HT-29 (cell line): ENCODE measurements at regions not wholly inside any gene's neighbourhood (a gene's known extent, or its start where the extent isn't known, plus 50 kb on each side); places are given as distances from the start of the nearest gene placed in this dataset.
"Not testable (repeated sequence)": the region's sequence is repeated elsewhere in the genome, so short reads cannot be mapped to it uniquely, and the experiment has no call there.

ENCODE experiments used
- DNase-seq: peaks from one replicate; pipeline ENCODE4 v3.0.0-alpha.2; 2015; ENCODE audit warnings: low spot score

DNA sequence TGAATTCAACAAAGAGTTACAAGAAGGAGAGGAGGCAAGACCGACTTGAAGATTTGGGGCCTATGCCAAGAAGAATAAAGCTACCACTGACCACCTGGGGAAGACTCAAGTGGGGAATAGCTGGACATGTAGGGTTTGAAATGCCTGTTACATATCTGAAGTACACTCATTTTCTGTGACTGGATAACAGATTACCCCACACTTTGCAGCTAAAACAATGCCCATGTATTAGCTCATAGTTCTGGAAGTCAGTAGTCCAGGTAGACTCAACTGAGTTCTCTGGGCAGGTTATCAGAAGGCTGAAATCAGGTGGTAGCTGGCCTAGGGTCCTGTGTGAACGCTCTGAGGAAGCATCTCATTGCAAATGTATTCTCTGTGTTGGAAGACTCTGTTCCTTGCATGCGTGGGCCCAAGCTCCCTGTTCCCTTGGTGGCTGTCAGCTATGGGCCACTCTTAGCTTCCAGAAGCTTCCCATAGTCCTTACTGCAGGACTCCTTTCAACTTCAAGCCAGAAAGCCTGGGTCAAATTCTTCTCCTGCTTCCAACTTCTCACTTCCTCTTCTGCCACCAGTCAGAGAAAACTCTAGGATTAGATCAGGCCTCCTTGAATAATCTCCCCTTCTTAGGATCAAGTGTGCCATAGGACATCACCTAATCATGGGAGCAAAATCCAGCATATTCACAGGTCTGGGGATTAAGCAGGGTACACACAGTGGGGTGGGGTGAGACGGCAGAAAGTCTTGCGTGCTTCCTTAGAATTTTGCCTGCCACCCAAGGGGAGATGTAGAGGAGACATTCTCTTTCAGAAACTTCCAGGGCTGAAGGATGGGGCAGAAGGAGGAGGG lies 187.8 kb downstream of the SHQ1 start:
- no peak for DNase-seq

- no peak for DNase-seq
Measured at GRCh38 chr3:72659596-72659995, 188.6 kb downstream of the SHQ1 start.

DNA sequence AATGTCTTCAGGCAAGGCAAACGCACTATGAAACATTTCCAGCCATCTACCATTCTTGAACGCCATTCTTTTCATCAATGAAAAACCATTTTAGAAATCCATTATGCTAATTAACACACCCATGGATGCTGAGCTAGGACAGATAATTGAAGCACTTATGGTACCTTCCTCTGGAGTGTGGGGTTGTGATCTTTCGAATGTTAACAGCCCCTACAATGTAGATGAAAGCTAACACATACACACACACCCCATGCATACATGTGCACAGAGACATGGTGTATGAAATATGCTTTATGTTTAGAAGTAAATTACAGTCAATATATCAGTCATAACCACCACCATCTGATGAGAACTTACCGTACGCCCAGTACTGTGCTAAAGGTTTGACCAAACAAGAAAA lies 189.1 kb downstream of the SHQ1 start:
- no peak for DNase-seq

DNA sequence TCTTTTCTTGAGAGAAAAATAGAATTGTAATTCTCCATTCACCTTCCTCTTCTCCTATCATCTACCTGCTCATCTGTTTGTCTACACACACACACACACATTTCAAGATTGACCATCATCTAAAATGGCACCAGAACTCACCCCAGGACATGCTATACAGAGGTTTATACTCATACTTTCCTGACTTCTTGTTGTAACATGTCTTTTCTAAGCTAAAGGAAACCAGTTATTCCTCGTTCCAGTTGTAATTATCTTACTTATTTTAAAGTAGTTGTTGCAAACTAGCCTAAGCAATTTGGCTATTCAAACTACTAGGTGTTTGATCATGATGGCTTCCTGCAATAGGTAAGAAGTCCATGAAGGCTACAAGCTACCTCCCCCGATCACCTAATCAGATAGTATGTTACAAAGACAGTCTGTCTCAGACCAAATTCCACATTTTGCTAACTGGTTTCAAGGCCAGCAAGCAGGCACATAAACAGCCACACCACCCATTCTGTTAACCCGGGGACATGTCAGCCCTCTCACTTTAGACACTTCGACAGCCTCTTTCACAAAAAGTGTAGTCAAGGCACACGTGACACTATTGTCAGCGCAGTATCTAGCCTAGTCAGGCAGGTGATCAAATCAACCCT lies 189.7 kb downstream of the SHQ1 start:
- DNase-seq: no peak

- peak; percentile 7 for DNase-seq
Measured at GRCh38 chr3:72657666-72658065, 190.6 kb downstream of the SHQ1 start.

DNA sequence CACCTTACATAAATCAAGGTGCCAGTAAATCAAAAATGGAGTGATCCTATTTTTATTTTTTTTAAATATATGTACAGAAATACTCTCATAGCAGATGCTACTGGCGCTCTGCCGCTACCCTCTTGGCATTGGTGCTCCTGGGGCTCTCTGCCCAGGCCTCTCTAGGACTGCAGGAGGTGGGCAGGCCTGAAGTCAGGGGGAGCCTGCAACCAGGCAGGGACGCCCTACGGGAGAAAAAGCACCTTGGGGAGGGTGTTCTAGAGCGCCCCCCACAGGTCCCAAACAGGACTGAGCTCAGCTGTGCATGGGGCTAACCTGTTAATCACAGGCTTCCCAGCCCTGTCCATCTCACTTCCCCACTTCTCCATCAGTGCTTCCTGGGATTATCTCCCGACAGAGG lies 192.5 kb downstream of the SHQ1 start:
- DNase-seq: no peak

- no peak for DNase-seq
Measured at GRCh38 chr3:72655131-72655551, 193.1 kb downstream of the SHQ1 start.

GRCh38 chr3:72652395-72652794 lies 195.8 kb downstream of the SHQ1 start:
- DNase-seq: no peak

- DNase-seq: no peak
Measured at GRCh38 chr3:72651498-72651897, 196.7 kb downstream of the SHQ1 start.

GRCh38 chr3:72646263-72646662 lies 202.0 kb downstream of the SHQ1 start:
- DNase-seq: no peak

DNA sequence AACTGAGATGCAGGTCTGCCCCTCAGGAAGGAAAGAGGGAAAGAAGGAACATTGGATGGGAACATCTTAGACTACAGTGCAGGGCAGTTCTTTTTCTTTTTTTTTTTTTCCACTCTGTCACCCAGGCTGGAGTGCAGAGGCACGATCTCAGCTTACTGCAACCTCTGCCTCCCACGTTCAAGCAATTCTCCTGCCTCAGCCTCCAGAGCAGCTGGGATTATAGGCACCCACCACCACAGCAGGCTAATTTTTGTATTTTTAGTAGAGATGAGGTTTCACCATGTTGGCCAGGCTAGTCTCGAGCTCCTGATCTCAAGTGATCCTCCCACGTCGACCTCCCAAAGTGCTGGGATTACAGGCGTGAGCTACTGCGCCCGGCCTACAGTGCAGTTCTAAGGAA lies 204.6 kb downstream of the SHQ1 start:
- DNase-seq: not testable (repeated sequence)

- no peak for DNase-seq
Measured at GRCh38 chr3:72641684-72642083, 206.6 kb downstream of the SHQ1 start.

GRCh38 chr3:72641072-72641471 lies 207.2 kb downstream of the SHQ1 start:
- no peak for DNase-seq

GRCh38 chr3:72636969-72637597 lies 211.2 kb downstream of the SHQ1 start:
- no peak for DNase-seq

DNA sequence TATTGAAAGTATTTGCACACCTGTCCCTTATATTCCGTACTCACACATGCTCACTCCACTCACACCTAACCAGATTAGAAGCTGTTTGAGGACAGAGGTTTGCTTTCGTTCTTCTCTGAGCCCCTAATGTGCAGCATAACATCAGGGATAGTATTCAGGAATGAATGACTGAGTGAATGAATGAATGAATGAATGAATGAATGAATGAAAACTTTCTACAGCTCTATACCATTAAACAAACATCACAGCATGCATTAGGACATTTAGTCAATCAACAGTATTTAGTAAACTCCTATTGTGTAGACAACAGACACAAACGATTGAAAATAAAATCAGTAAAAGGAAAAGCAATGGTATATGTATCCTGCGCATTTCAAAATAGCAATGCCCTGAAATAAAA lies 212.7 kb downstream of the SHQ1 start:
- no peak for DNase-seq

DNA sequence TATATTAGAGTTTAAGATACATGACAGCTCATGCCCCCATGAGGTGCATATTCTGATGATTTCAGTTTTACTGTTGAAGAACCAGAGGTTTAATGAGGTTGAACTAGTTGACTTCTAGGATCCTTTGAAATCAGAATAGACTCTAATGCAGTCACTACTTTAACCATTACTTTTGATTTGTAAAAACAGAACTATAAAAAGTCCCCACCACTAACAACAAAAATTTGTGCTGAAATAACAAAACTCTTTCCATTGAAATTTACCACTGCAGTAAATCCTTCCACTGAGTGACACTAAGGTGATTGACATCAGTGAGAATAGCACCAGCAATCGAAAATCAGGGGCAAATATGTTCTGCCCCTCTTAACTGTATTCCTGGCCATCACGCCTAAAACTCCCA lies 214.1 kb downstream of the SHQ1 start:
- DNase-seq: no peak

DNA sequence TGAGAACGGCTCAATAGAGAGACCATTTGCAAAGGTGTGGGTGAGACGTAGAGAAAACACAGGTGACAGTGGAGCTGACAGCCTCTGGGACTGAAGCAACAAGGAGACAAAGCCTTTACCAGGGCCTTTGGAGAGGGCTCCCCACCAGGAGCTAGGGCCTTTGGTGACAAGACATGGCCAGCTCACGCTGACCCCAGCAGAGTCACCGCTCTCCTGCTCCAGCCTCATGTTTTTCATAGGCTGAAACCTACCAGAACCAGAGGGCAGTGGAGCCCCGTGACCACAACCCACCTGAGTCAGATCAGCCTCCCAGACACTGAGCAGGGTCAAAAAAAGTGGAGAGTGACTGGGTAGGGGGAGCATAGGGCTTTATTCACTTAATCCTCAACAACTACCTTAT lies 214.7 kb downstream of the SHQ1 start:
- DNase-seq: no peak

DNA sequence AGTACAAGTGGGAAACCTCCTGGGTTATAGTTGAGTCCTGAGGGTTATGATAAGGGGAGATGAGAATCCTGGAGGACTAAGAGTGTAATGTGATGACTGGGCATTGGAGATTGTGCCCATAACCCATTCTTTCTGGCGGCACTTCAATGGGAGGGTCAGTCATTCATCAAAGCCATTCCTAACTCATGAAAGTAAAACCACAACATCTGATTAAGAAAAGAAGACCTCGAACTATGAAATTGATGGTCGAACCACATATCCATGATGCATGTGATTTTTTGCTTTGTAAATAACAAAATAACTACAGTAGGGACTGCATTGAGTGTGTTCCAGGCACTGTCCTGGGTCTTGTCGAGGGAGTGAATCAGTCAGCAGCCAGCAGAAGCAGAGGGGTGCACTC lies 215.1 kb downstream of the SHQ1 start:
- DNase-seq: no peak

GRCh38 chr3:72632129-72632528 lies 216.1 kb downstream of the SHQ1 start:
- DNase-seq: no peak

GRCh38 chr3:72630969-72631344 lies 217.3 kb downstream of the SHQ1 start:
- DNase-seq: no peak

GRCh38 chr3:72630327-72630968 lies 217.8 kb downstream of the SHQ1 start:
- no peak for DNase-seq

DNA sequence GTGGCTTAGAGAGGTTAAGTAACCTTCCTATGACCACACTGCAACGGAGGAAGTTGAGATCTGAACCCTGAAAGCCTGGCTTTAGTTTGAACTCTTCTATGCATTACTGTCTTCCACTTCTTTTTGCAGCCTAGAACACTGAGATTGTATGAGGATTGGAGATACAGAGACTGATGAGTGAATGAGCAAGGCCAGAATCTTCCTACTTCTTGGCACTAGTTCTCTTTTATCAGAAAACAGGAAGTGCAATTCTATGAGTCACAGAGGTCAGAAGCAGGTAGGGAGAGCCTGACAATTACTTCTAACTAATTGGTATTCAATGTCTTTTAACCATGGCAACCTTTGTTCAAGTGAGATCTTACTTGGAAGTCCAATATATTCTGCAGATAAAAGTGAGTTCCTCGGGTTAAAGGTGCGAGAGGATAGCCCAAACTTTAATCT lies 219.0 kb downstream of the SHQ1 start:
- DNase-seq: peak; percentile 36
